ENCODE measurements at regions not wholly inside any gene's neighbourhood (a gene's known extent, or its start where the extent isn't known, plus 50 kb on each side); places are given as distances from the start of the nearest gene placed in this dataset.
"Not testable (repeated sequence)": the region's sequence is repeated elsewhere in the genome, so short reads cannot be mapped to it uniquely, and the experiment has no call there.

- no peak for DNase-seq
These were observed 97.6 kb downstream of the ANAPC4 start for GRCh38 chr4:25474690-25475089.

GRCh38 chr4:25477221-25477620 lies 100.2 kb downstream of the ANAPC4 start:
- no peak for DNase-seq

- no peak for DNase-seq
These were observed 104.6 kb downstream of the ANAPC4 start for GRCh38 chr4:25481648-25482047.

- DNase-seq = peak; percentile 17
These were observed 107.2 kb downstream of the ANAPC4 start for GRCh38 chr4:25484243-25484721.

- no peak for DNase-seq
These were observed 108.0 kb downstream of the ANAPC4 start for GRCh38 chr4:25485104-25485503.

GRCh38 chr4:25486171-25486570 lies 109.1 kb downstream of the ANAPC4 start:
- no peak for DNase-seq

GRCh38 chr4:25487155-25487554 lies 110.1 kb downstream of the ANAPC4 start:
- DNase-seq = no peak

GRCh38 chr4:25489253-25489797 lies 112.3 kb downstream of the ANAPC4 start:
- no peak for DNase-seq

GRCh38 chr4:25493466-25493865 lies 116.4 kb downstream of the ANAPC4 start:
- no peak for DNase-seq

GRCh38 chr4:25494166-25494565 lies 117.1 kb downstream of the ANAPC4 start:
- no peak for DNase-seq

GRCh38 chr4:25500626-25501316 lies 123.7 kb downstream of the ANAPC4 start:
- DNase-seq = peak; percentile 6

GRCh38 chr4:25502115-25502514 lies 125.1 kb downstream of the ANAPC4 start:
- DNase-seq = no peak

GRCh38 chr4:25503779-25504178 lies 126.7 kb downstream of the ANAPC4 start:
- DNase-seq = no peak

- no peak for DNase-seq
These were observed 128.0 kb downstream of the ANAPC4 start for GRCh38 chr4:25504932-25505636.

GRCh38 chr4:25505637-25505991 lies 128.6 kb downstream of the ANAPC4 start:
- no peak for DNase-seq

- no peak for DNase-seq
These were observed 129.0 kb downstream of the ANAPC4 start for GRCh38 chr4:25506032-25506571.

GRCh38 chr4:25509646-25510045 lies 132.6 kb downstream of the ANAPC4 start:
- DNase-seq = peak; percentile 53

- not testable (repeated sequence) for DNase-seq
These were observed 134.8 kb downstream of the ANAPC4 start for GRCh38 chr4:25511823-25512222.

- DNase-seq = no peak
These were observed 136.8 kb downstream of the ANAPC4 start for GRCh38 chr4:25513814-25514213.

- peak; percentile 9 for DNase-seq
These were observed 132.2 kb upstream of the SLC34A2 start for GRCh38 chr4:25523405-25523804.

- DNase-seq = no peak
These were observed 131.0 kb upstream of the SLC34A2 start for GRCh38 chr4:25524663-25525062.

- DNase-seq = no peak
These were observed 129.8 kb upstream of the SLC34A2 start for GRCh38 chr4:25525896-25526295.

- DNase-seq = no peak
These were observed 128.6 kb upstream of the SLC34A2 start for GRCh38 chr4:25527034-25527433.

GRCh38 chr4:25528391-25528790 lies 127.3 kb upstream of the SLC34A2 start:
- DNase-seq = no peak
